GM23248 (cell line): ENCODE measurements at regions not wholly inside any gene's neighbourhood (a gene's known extent, or its start where the extent isn't known, plus 50 kb on each side); places are given as distances from the start of the nearest gene placed in this dataset.

ENCODE experiments used
- DNase-seq: peaks from one replicate; pipeline ENCODE4 v3.0.0-alpha.2; 2015
- H2AFZ ChIP-seq: fragments of 200-600 bp; sonication (generic); 2 replicates; pipeline ENCODE4 v1.6.1; 2016; ENCODE audit warnings: antibody characterized with exemption
- H3F3A ChIP-seq: fragments of 200-600 bp; sonication (generic); 2 replicates; pipeline ENCODE4 v1.6.1; 2016; ENCODE audit warnings: mild to moderate bottlenecking, antibody characterized with exemption, mixed run types; ENCODE audit not compliant: insufficient read depth
- H3K27ac ChIP-seq: fragments of 200-600 bp; sonication (generic); 2 replicates; pipeline ENCODE4 v1.5.1; 2016; ENCODE audit warnings: mild to moderate bottlenecking
- H3K27me3 ChIP-seq: fragments of 200-600 bp; sonication (generic); replicated peaks from 2 replicates; pipeline ENCODE4 v1.6.1; 2016; ENCODE audit warnings: mild to moderate bottlenecking; ENCODE audit not compliant: insufficient read depth
- H3K36me3 ChIP-seq: fragments of 200-600 bp; sonication (generic); 2 replicates; pipeline ENCODE4 v1.6.1; 2016; ENCODE audit warnings: low read depth, mild to moderate bottlenecking
- H3K4me1 ChIP-seq: fragments of 200-600 bp; sonication (generic); 2 replicates; pipeline ENCODE4 v1.6.1; 2016; ENCODE audit warnings: mild to moderate bottlenecking; ENCODE audit not compliant: insufficient read depth
- H3K4me2 ChIP-seq: fragments of 200-600 bp; sonication (generic); one replicate; pipeline ENCODE4 v1.6.1; 2016; ENCODE audit warnings: mild to moderate bottlenecking; ENCODE audit not compliant: unreplicated experiment
- H3K4me3 ChIP-seq: fragments of 200-600 bp; sonication (generic); 2 replicates; pipeline ENCODE4 v1.5.1; 2016; ENCODE audit warnings: mild to moderate bottlenecking
- H3K79me2 ChIP-seq: fragments of 200-600 bp; sonication (generic); 2 replicates; pipeline ENCODE4 v1.6.1; 2016; ENCODE audit warnings: mild to moderate bottlenecking; ENCODE audit not compliant: insufficient read depth
- H3K9ac ChIP-seq: fragments of 200-600 bp; sonication (generic); 2 replicates; pipeline ENCODE4 v1.6.1; 2016; ENCODE audit warnings: mild to moderate bottlenecking
- H3K9me2 ChIP-seq: fragments of 200-600 bp; sonication (generic); 2 replicates; pipeline ENCODE4 v1.6.1; 2016; ENCODE audit warnings: mixed run types, mild to moderate bottlenecking, moderate library complexity; ENCODE audit not compliant: insufficient read depth
- H3K9me3 ChIP-seq: fragments of 200-600 bp; sonication (generic); one replicate; pipeline ENCODE4 v1.6.1; 2017; ENCODE audit warnings: low read depth
- H4K20me1 ChIP-seq: fragments of 200-600 bp; sonication (generic); 2 replicates; pipeline ENCODE4 v1.6.0; 2016; ENCODE audit not compliant: insufficient read depth
- EZH2 ChIP-seq: fragments of 200-600 bp; sonication (generic); IDR thresholded peaks from 2 replicates; pipeline ENCODE4 v1.6.1; 2018; ENCODE audit warnings: antibody characterized with exemption, mild to moderate bottlenecking; ENCODE audit not compliant: insufficient read depth, poor library complexity, severe bottlenecking
- EZH2phosphoT487 ChIP-seq: fragments of 200-600 bp; sonication (generic); IDR thresholded peaks from 2 replicates; pipeline ENCODE4 v1.6.1; 2018; ENCODE audit warnings: antibody characterized with exemption, moderate library complexity, mild to moderate bottlenecking, low read depth; ENCODE audit not compliant: insufficient read depth
- WGBS, 2 experiments: methylation state at CpG; one replicate each; pipeline ENCODE4 v1.1.6; 2015 to 2017; ENCODE audit warnings: low lambda C conversion rate in 2 of 2, low coverage in 1 of 2; ENCODE audit errors: missing lambda C conversion rate in 2 of 2; 5-methylcytosine and 5-hydroxymethylcytosine counted together
- in situ Hi-C: fragments of 300-500 bp; cut with MboI; formaldehyde crosslinking; loops from 2 replicates; pipeline ENCODE4 v1.15.0; 2020

GRCh38 chr20:24181151-24181550, 192.6 kb upstream of the GGTLC1 start:
- TF ChIP-seq EZH2 (no peak), EZH2phosphoT487 (no peak)
- Histone ChIP-seq H2AFZ (no peak overlapping the region), H3K27ac (no peak overlapping the region), H3K79me2 (no peaks in the 10 kb centered on the region), H3K9ac (no peak overlapping the region), H3K4me1 (no peaks in the 10 kb centered on the region), H3K36me3 (no peaks in the 10 kb centered on the region), H3K4me3 (no peak overlapping the region), H3K9me2 (no peaks in the 10 kb centered on the region), H3F3A (no peaks in the 10 kb centered on the region), H3K9me3 (no peaks in the 10 kb centered on the region), H3K27me3 (no peaks in the 10 kb centered on the region), H3K4me2 (no peak overlapping the region), H4K20me1 (no peaks in the 10 kb centered on the region)
- in situ Hi-C loops, result no loop called here
- DNase-seq, result no peak

GRCh38 chr20:24169256-24169655, 180.7 kb upstream of the GGTLC1 start:
- no peak for DNase-seq
- H3K4me2 ChIP-seq, result no peak overlapping the region
- H3K79me2 ChIP-seq, result no peaks in the 10 kb centered on the region
- TF ChIP-seq EZH2phosphoT487 (no peak), EZH2 (no peak)
- no peak overlapping the region for H3K27ac ChIP-seq
- H3K4me1 ChIP-seq, result no peaks in the 10 kb centered on the region
- H4K20me1 ChIP-seq, result no peaks in the 10 kb centered on the region
- H3K4me3 ChIP-seq, result no peak overlapping the region
- 10 to 36% methylated on average over 1 of the region's 1 CpG for WGBS, 2 experiments
- no peak overlapping the region for H2AFZ ChIP-seq
- in situ Hi-C loops, result loop anchor here (10.0 to 25.0 kb wide), 2 partner anchors 618 to 746 kb away; no protein-coding TSS in a partner anchor
- H3K27me3 ChIP-seq, result no peaks in the 10 kb centered on the region
- H3K9me2 ChIP-seq, result no peaks in the 10 kb centered on the region
- H3K9ac ChIP-seq, result no peak overlapping the region
- H3K36me3 ChIP-seq, result no peaks in the 10 kb centered on the region
- no peaks in the 10 kb centered on the region for H3K9me3 ChIP-seq
- H3F3A ChIP-seq, result no peaks in the 10 kb centered on the region

- Histone ChIP-seq H3K27ac (no peak overlapping the region), H2AFZ (no peak overlapping the region), H3K79me2 (no peaks in the 10 kb centered on the region), H3F3A (no peaks in the 10 kb centered on the region; the same call in 1 of the 2 replicates), H3K9me3 (no peaks in the 10 kb centered on the region), H3K4me2 (no peak overlapping the region), H3K4me3 (no peak overlapping the region), H3K9me2 (no peaks in the 10 kb centered on the region), H3K9ac (no peak overlapping the region), H3K27me3 (no peaks in the 10 kb centered on the region), H3K36me3 (no peaks in the 10 kb centered on the region), H4K20me1 (no peaks in the 10 kb centered on the region), H3K4me1 (no peaks in the 10 kb centered on the region)
- in situ Hi-C loops, result loop anchor here (10.0 to 25.0 kb wide), 2 partner anchors 621 to 748 kb away; no protein-coding TSS in a partner anchor
- WGBS, 2 experiments, result 28 to 49% methylated on average over 3 of the region's 3 CpGs
- no peak for DNase-seq
- no peak for TF ChIP-seq EZH2
- no peak for TF ChIP-seq EZH2phosphoT487
Measured at GRCh38 chr20:24166412-24166811, 177.8 kb upstream of the GGTLC1 start.

GRCh38 chr20:24166123-24166381, 177.5 kb upstream of the GGTLC1 start:
- no peak for DNase-seq
- Histone ChIP-seq H3F3A (no peaks in the 10 kb centered on the region; the same call in 1 of the 2 replicates), H3K27ac (no peak overlapping the region), H3K36me3 (no peaks in the 10 kb centered on the region), H3K9me3 (no peaks in the 10 kb centered on the region), H3K4me3 (no peak overlapping the region), H3K9ac (no peak overlapping the region), H3K4me2 (no peak overlapping the region), H3K27me3 (no peaks in the 10 kb centered on the region), H3K79me2 (no peaks in the 10 kb centered on the region), H3K4me1 (0 out of 2 replicates have a peak, but pooled peaks cover 2% of the 10 kb centered on the region), H2AFZ (no peak overlapping the region), H4K20me1 (no peaks in the 10 kb centered on the region), H3K9me2 (no peaks in the 10 kb centered on the region)
- WGBS, 2 experiments, result 20 to 21% methylated on average over 4 of the region's 4 CpGs
- no peak for TF ChIP-seq EZH2
- TF ChIP-seq EZH2phosphoT487, result no peak
- in situ Hi-C loops, result loop anchor here (10.0 to 25.0 kb wide), 2 partner anchors 621 to 749 kb away; no protein-coding TSS in a partner anchor
